ENCODE measurements at regions not wholly inside any gene's neighbourhood (a gene's known extent, or its start where the extent isn't known, plus 50 kb on each side); places are given as distances from the start of the nearest gene placed in this dataset.

- Histone ChIP-seq H3K36me3 (replicated peaks) (no peaks in the 10 kb centered on the region), H3K4me3 (ENCODE audit: low read depth, low read length) (no peak overlapping the region), H3K27me3 (replicated peaks) (no peaks in the 10 kb centered on the region), H3K27ac (no peak overlapping the region)
- in situ Hi-C loops (cut with HindIII; ENCODE audit: low pct_ligation_motif_present, low sequenced_read_pairs): no loop called here
- DNase-seq: no peak
- TF ChIP-seq CTCF (IDR thresholded peaks at IDR 0.05; ENCODE audit: low read depth, low read length, missing control alignments): no peak
These were observed 1317.4 kb upstream of the CDH9 start for GRCh38 chr5:28355831-28356230.

GRCh38 chr5:28346696-28347095, 1308.3 kb upstream of the CDH9 start:
- in situ Hi-C loops (cut with HindIII; ENCODE audit: low pct_ligation_motif_present, low sequenced_read_pairs): no loop called here
- DNase-seq: no peak
- no peaks in the 10 kb centered on the region for H3K36me3 ChIP-seq (replicated peaks)

GRCh38 chr5:28344836-28345433, 1306.5 kb upstream of the CDH9 start:
- Histone ChIP-seq H3K27ac (no peak overlapping the region), H3K4me3 (ENCODE audit: low read depth, low read length) (no peak overlapping the region), H3K36me3 (replicated peaks) (no peaks in the 10 kb centered on the region), H3K27me3 (replicated peaks) (no peaks in the 10 kb centered on the region)
- in situ Hi-C loops (cut with HindIII; ENCODE audit: low pct_ligation_motif_present, low sequenced_read_pairs): no loop called here
- DNase-seq: peak; percentile 56
- TF ChIP-seq CTCF (IDR thresholded peaks at IDR 0.05; ENCODE audit: low read depth, low read length, missing control alignments): peak; percentile 52

More at GRCh38 chr5:28346696-28347095, 1308.3 kb upstream of the CDH9 start:
- H3K27me3 ChIP-seq (replicated peaks): no peaks in the 10 kb centered on the region
- H3K27ac ChIP-seq: no peak overlapping the region
- no peak for TF ChIP-seq CTCF (IDR thresholded peaks at IDR 0.05; ENCODE audit: low read depth, low read length, missing control alignments)
- no peak overlapping the region for H3K4me3 ChIP-seq (ENCODE audit: low read depth, low read length)

- in situ Hi-C loops (cut with HindIII; ENCODE audit: low pct_ligation_motif_present, low sequenced_read_pairs): no loop called here
- Histone ChIP-seq H3K27me3 (replicated peaks) (no peaks in the 10 kb centered on the region), H3K27ac (no peak overlapping the region), H3K36me3 (replicated peaks) (no peaks in the 10 kb centered on the region), H3K4me3 (ENCODE audit: low read depth, low read length) (no peak overlapping the region)
- TF ChIP-seq CTCF (IDR thresholded peaks at IDR 0.05; ENCODE audit: low read depth, low read length, missing control alignments): no peak
- no peak for DNase-seq
These were observed 1290.8 kb upstream of the CDH9 start for GRCh38 chr5:28329176-28329575.

- no peak for TF ChIP-seq CTCF (IDR thresholded peaks at IDR 0.05; ENCODE audit: low read depth, low read length, missing control alignments)
- no peak for DNase-seq
- Histone ChIP-seq H3K27ac (no peak overlapping the region), H3K36me3 (replicated peaks) (no peaks in the 10 kb centered on the region), H3K4me3 (ENCODE audit: low read depth, low read length) (no peak overlapping the region), H3K27me3 (replicated peaks) (no peaks in the 10 kb centered on the region)
- in situ Hi-C loops (cut with HindIII; ENCODE audit: low pct_ligation_motif_present, low sequenced_read_pairs): no loop called here
These were observed 1290.3 kb upstream of the CDH9 start for GRCh38 chr5:28328681-28329080.

GRCh38 chr5:28324174-28324573, 1285.8 kb upstream of the CDH9 start:
- Histone ChIP-seq H3K27me3 (replicated peaks) (no peaks in the 10 kb centered on the region), H3K27ac (no peak overlapping the region), H3K36me3 (replicated peaks) (no peaks in the 10 kb centered on the region), H3K4me3 (ENCODE audit: low read depth, low read length) (no peak overlapping the region)
- no peak for DNase-seq
- no peak for TF ChIP-seq CTCF (IDR thresholded peaks at IDR 0.05; ENCODE audit: low read depth, low read length, missing control alignments)
- in situ Hi-C loops (cut with HindIII; ENCODE audit: low pct_ligation_motif_present, low sequenced_read_pairs): no loop called here

All from brain microvascular endothelial cell (primary cell).